Calu3 (cell line): ENCODE measurements at regions not wholly inside any gene's neighbourhood (a gene's known extent, or its start where the extent isn't known, plus 50 kb on each side); places are given as distances from the start of the nearest gene placed in this dataset.

Experiments used
- BruUV-seq: library from RNA; stranded (reverse); fragments of 400-500 nt; replicated peaks from 2 replicates; lab custom pipeline; 2021; lab: Mats Ljungman, UMichigan
- CTCF ChIA-PET: fragments of 300-600 bp; sonication (Branson Sonifier 250); formaldehyde crosslinking; loops from one replicate; lab custom pipeline; 2022; ENCODE audit warnings: antibody characterized with exemption; lab: Charles Lee
- DNase-seq: peaks from one replicate; pipeline ENCODE4 v3.0.0; 2022
- H3K27ac Mint-ChIP-seq: one replicate; pipeline ENCODE4 v1.8.0; 2022; ENCODE audit warnings: mixed read lengths; ENCODE audit not compliant: unreplicated experiment
- H3K27me3 Mint-ChIP-seq: one replicate; pipeline ENCODE4 v1.8.0; 2022; ENCODE audit warnings: mixed read lengths; ENCODE audit not compliant: unreplicated experiment
- H3K36me3 Mint-ChIP-seq: one replicate; pipeline ENCODE4 v1.8.0; 2022; ENCODE audit warnings: mild to moderate bottlenecking, moderate library complexity, mixed read lengths; ENCODE audit not compliant: insufficient read depth, unreplicated experiment
- H3K4me1 Mint-ChIP-seq: one replicate; pipeline ENCODE4 v1.8.0; 2022; ENCODE audit warnings: mild to moderate bottlenecking, low read depth, mixed read lengths; ENCODE audit not compliant: unreplicated experiment
- H3K4me3 Mint-ChIP-seq: one replicate; pipeline ENCODE4 v1.8.0; 2022; ENCODE audit warnings: mild to moderate bottlenecking, low read depth, moderate library complexity, mixed read lengths; ENCODE audit not compliant: unreplicated experiment
- H3K9me3 Mint-ChIP-seq: one replicate; pipeline ENCODE4 v1.8.0; 2022; ENCODE audit warnings: low read depth, mixed read lengths; ENCODE audit not compliant: unreplicated experiment
- CTCF ChIP-seq: fragments of 200-600 bp; IDR thresholded peaks from one replicate; pipeline ENCODE4 v1.8.0; 2022; ENCODE audit warnings: antibody characterized with exemption; ENCODE audit not compliant: unreplicated experiment
- intact Hi-C: fragments of 100-400 bp; cut with micrococcal nuclease; formaldehyde crosslinking; loops from one replicate; pipeline ENCODE4 v1.10.0; 2022; ENCODE audit not compliant: unreplicated experiment

- Mint-ChIP-seq H3K4me1 (peaks cover 25% of the 10 kb centered on the region), H3K27ac (no peak overlapping the region), H3K36me3 (no peaks in the 10 kb centered on the region), H3K27me3 (no peaks in the 10 kb centered on the region), H3K9me3 (peaks cover 2% of the 10 kb centered on the region), H3K4me3 (no peak overlapping the region)
- no TSS peak for BruUV-seq
- intact Hi-C loops, result no loop called here
- TF ChIP-seq CTCF, result no peak
- CTCF ChIA-PET, result no interaction called here
- DNase-seq, result no peak
Measured at GRCh38 chr6:149130508-149130907, 187.0 kb upstream of the TAB2 start.

GRCh38 chr6:149131891-149132290 lies 185.6 kb upstream of the TAB2 start:
- H3K9me3 Mint-ChIP-seq, result peaks cover 2% of the 10 kb centered on the region
- CTCF ChIA-PET, result no interaction called here
- H3K36me3 Mint-ChIP-seq, result no peaks in the 10 kb centered on the region
- H3K27ac Mint-ChIP-seq, result no peak overlapping the region
- no peaks in the 10 kb centered on the region for H3K27me3 Mint-ChIP-seq
- H3K4me3 Mint-ChIP-seq, result no peak overlapping the region
- TF ChIP-seq CTCF, result no peak
- H3K4me1 Mint-ChIP-seq, result peaks cover 21% of the 10 kb centered on the region
- BruUV-seq, result no TSS peak
- intact Hi-C loops, result no loop called here
- no peak for DNase-seq

- no peak for DNase-seq
- H3K27me3 Mint-ChIP-seq, result no peaks in the 10 kb centered on the region
- no peaks in the 10 kb centered on the region for H3K36me3 Mint-ChIP-seq
- H3K27ac Mint-ChIP-seq, result no peak overlapping the region
- TF ChIP-seq CTCF, result no peak
- peaks cover 2% of the 10 kb centered on the region for H3K9me3 Mint-ChIP-seq
- BruUV-seq, result no TSS peak
- H3K4me1 Mint-ChIP-seq, result peaks cover 18% of the 10 kb centered on the region
- intact Hi-C loops, result no loop called here
- CTCF ChIA-PET, result no interaction called here
- no peak overlapping the region for H3K4me3 Mint-ChIP-seq
Measured at GRCh38 chr6:149132336-149132735, 185.2 kb upstream of the TAB2 start.

GRCh38 chr6:149134511-149134933 lies 183.0 kb upstream of the TAB2 start:
- H3K27me3 Mint-ChIP-seq, result no peaks in the 10 kb centered on the region
- no peak overlapping the region for H3K4me3 Mint-ChIP-seq
- no peak for TF ChIP-seq CTCF
- H3K4me1 Mint-ChIP-seq, result peaks cover 18% of the 10 kb centered on the region
- CTCF ChIA-PET, result no interaction called here
- intact Hi-C loops, result no loop called here
- peaks cover 2% of the 10 kb centered on the region for H3K9me3 Mint-ChIP-seq
- no peaks in the 10 kb centered on the region for H3K36me3 Mint-ChIP-seq
- no peak overlapping the region for H3K27ac Mint-ChIP-seq
- BruUV-seq, result no TSS peak
- no peak for DNase-seq
